ENCODE measurements at regions not wholly inside any gene's neighbourhood (a gene's known extent, or its start where the extent isn't known, plus 50 kb on each side); places are given as distances from the start of the nearest gene placed in this dataset.

GRCh38 chr7:25694211-25694610 is 457.8 kb upstream of the NFE2L3 start:
- Histone ChIP-seq H3K4me2 (ENCODE audit: insufficient read depth, low read length) (no peak overlapping the region), H3K4me1 (ENCODE audit: control insufficient read depth, extremely low read depth, insufficient read depth, low read length) (no peaks in the 10 kb centered on the region), H3K9me3 (replicated peaks; ENCODE audit: control insufficient read depth, insufficient read depth, low read length) (no peaks in the 10 kb centered on the region), H2AFZ (ENCODE audit: low read depth, low read length) (no peak overlapping the region), H3K9ac (replicated peaks; ENCODE audit: extremely low read depth, insufficient read depth, low read length) (no peak overlapping the region), H3K27ac (ENCODE audit: insufficient read depth, low read depth, low read length) (no peak overlapping the region), H3K9me1 (replicated peaks; ENCODE audit: control insufficient read depth, extremely low read depth, insufficient read depth, low read length) (no peaks in the 10 kb centered on the region), H3K79me2 (ENCODE audit: control insufficient read depth, insufficient read depth, low read length) (no peaks in the 10 kb centered on the region), H4K20me1 (replicated peaks; ENCODE audit: control insufficient read depth, extremely low read depth, insufficient read depth, low read length) (no peaks in the 10 kb centered on the region), H3K4me3 (replicated peaks in 1 of 3; ENCODE audit: insufficient read depth in 1 of 3, low read depth in 1 of 3, low read length in 3 of 3) (no peak overlapping the region), H3K36me3 (ENCODE audit: control insufficient read depth in 2 of 2, extremely low read depth in 1 of 2, insufficient read depth in 2 of 2, low read length in 2 of 2) (no peaks in the 10 kb centered on the region), H3K27me3 (ENCODE audit: control insufficient read depth in 2 of 2, insufficient read depth in 2 of 2, low read length in 2 of 2) (no peaks in the 10 kb centered on the region)
- dilution Hi-C loops (cut with MboI; ENCODE audit: extremely low pct_ligation_motif_present, low sequenced_read_pairs): no loop called here
- no peak for TF ChIP-seq POLR2AphosphoS5 (IDR thresholded peaks at IDR 0.05; ENCODE audit: insufficient read depth, low read depth, low read length)
- TF ChIP-seq CTCF (IDR thresholded peaks at IDR 0.05; ENCODE audit: extremely low read depth in 1 of 2, insufficient read depth in 1 of 2, low read depth in 1 of 2, low read length in 2 of 2): no peak
- no peak for TF ChIP-seq MAX (IDR thresholded peaks at IDR 0.05; ENCODE audit: insufficient read depth, insufficient read length)
- no peak for TF ChIP-seq MYC (IDR thresholded peaks at IDR 0.05; ENCODE audit: low read depth, low read length)
- no peak for TF ChIP-seq JUN (IDR thresholded peaks at IDR 0.05; ENCODE audit: borderline replicate concordance, insufficient read depth, insufficient read length, low read depth)
- no peak for TF ChIP-seq FOS (IDR thresholded peaks at IDR 0.05; ENCODE audit: borderline replicate concordance, insufficient read depth, low read length)
- no peak for TF ChIP-seq POLR2A (IDR thresholded peaks at IDR 0.05; ENCODE audit: low read depth, low read length)
- no peak for TF ChIP-seq EZH2 (IDR thresholded peaks at IDR 0.05; ENCODE audit: borderline replicate concordance, low read depth, low read length, severe bottlenecking)
- TF ChIP-seq GATA2 (IDR thresholded peaks at IDR 0.05; ENCODE audit: insufficient read depth, insufficient read length, low read depth, low read length): no peak
- no peak for FAIRE-seq
- ChIA-PET CTCF (no interaction called here), POLR2A (no interaction called here)
- BruUV-seq (replicated peaks): no TSS peak
- no peak for DNase-seq (ENCODE audit: low read depth, low spot score)
- intact Hi-C loops (cut with micrococcal nuclease): no loop called here
